SK-N-DZ (cell line): ENCODE measurements at regions not wholly inside any gene's neighbourhood (a gene's known extent, or its start where the extent isn't known, plus 50 kb on each side); places are given as distances from the start of the nearest gene placed in this dataset.

Experiments used
- DNase-seq: peaks from one replicate; pipeline ENCODE4 v3.0.0-alpha.2; 2015; ENCODE audit warnings: low spot score

DNA sequence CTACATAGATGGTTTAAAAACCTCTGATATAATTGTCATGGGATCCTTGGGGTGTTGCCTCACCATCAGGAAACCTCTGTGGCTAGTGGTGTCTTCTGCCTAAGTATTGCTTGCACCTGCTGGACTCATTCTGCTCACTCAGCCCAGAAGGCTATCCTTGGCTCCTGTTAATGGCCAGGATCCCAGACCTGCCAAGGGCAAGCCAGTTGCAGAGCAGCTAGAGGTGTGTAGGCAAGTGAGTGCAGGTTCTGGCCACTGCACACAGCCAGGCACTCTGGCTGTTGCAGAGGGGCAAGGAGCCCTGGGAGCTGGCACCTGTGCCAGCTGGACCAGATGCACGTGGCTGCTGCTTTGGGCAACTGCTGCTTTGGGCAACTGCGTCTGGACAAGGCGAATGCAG lies 1125.8 kb downstream of the SI start:
- no peak for DNase-seq

DNA sequence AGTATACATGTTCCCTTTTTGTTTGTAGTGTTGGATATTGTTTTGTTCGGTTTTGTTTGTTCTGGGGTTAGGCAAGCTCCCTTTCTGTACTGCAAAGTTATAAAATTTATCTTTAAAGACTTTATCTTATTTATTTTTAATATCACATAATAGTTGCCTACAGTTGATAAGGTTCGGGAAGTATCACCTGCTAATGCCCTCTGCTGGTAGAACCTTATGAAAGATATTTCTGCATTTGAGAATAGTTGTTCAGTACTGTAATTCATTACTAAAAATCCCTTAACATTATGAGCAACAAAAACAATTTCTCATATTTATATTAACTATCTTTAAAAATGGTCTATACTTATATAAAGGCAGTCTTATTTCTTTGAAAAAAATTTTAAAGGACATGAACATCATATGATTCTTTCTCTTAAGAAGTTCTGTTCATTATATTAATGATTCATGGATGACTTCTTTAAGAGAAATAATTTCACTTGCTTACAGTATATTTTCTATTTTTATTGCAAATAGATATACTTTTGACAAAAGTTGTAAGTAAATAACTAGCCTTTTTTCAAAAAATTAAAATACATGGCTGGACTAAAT lies 1126.8 kb downstream of the SI start:
- no peak for DNase-seq

DNA sequence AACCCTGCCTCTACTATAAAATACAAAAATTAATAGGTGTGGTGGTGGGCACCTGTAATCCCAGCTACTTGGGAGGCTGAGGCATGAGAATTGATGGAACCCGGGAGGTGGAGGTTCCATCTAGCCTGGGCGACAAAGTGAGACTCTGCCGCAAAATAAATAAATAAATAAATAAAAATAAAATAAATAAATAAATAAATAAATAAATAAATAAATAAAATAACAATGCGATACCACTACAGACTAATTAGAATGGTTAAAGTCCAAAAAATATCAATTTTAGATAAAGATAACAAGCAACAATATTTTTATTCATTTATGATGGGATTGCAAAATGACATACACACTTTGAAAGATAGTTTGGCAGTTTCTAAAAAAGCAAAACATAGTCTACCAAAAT lies 1131.5 kb downstream of the SI start:
- DNase-seq, result no peak

DNA sequence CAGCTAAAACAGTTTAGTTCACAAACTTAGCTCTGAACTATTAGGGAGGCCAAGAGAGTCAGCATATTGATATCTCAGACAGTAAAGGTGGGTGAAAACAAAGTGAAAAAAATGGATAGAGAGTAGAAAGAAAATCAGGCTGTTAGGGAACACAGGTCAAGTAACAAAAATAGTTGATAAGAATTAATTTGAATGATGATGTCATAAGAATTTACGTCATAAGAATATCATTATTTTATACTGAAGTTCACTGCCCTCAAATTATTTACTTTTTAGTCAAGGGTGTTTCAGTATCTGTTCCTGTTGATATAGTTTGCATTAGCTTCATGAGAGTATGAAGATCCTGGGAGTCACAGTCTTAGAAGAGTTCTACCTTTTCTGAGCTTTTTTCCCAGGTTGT lies 1134.6 kb downstream of the SI start:
- DNase-seq, result no peak

DNA sequence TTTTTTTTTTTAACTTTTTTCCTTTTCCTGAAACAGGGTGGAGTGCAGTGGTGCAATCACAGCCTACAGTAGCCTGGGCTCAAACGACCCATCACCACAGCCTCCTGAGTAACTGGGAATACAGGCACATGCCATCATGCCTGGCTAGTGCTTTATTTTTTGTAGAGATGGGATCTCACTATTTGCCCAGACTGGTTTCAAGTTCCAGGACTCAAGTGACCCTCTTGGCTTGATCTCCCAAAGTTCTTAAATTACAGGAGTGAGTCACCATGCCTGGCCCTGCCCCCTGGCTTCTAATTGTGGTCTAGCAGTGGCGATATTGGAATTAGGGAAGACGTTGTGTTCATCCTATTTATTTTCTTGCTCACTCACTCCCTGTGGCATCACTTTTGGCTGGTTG lies 1138.4 kb downstream of the SI start:
- DNase-seq, result no peak

DNA sequence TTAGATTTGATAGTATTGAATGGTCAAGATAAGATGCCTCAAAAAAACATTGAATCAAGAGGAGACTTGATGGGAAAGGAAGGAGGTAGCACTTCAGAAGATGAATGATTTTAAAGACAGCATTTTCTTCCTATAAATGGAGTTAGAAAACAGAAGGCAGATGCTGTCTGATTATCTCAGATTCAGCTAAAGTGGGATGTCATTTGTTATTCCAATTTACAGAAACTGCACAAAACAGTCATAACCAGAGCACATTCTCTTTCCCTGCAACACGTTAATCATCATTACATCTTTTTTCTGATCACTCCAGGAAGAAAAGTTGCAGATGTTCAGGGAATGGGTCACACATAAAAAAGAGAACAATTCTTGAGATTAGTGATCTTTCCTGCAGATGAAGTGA lies 1141.8 kb downstream of the SI start:
- DNase-seq, result peak; percentile 97

DNA sequence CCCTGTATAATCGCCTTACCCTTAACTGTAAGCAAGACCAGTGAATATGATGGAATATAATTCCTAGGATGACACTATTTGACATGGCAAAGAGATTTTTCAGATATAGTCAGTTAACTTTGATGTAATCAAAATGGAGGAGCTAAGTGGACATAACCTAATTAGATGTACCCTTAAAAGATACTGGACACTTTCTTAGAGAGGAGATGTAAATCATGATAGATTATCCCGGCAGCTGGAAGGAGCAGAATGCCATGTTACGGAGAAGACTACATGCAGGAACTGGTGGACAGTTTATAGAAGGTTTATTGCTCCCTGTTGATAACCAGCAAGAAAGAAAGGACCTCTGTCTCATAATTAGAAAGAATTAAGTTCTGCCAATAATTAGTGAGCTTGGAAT lies 1142.9 kb downstream of the SI start:
- peak; percentile 98 for DNase-seq

DNA sequence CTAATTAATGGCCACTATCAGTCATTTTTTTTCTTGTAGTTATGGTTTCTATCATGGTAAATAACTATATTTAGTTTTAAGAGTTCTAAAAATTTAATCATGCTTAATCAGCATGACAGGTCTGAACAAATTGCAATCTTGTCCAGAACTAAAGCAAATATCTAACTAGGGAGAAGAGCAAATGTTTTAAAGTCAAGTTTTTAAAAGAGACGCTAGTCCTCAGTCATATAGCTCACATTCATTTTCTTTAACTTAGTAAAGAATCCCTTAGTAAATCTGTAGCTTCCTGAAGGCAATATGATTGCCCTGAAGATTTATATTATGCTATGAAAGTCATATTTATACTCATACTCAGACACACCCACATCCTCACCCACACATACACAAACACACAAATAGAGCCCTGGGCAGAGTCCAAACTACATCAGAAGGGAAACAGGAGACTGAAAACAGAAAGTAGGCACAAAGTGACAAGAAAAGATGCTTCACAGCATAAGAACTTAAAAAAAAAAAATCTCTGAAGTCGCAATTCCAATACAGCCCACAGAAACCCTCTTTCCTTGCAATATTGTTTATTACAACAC lies 1149.1 kb downstream of the SI start:
- no peak for DNase-seq

DNA sequence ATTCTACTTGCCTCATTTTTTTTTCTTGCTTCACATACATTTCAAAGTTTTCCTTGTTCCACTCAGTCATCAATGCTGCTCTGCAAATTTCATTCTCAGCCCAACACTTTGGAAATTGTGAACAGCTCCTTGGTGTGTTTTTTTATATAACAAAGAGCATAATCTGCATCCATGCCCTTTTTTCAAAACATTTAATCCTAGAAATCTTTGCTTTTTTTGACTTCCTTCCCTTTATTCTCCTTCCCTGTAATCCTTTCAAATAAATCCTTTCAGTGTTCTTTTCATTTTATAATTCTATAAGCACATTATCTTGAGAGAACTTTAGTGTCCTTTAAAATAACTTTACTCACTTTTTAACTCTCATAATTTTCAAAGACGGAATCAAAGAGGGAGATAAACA lies 1150.8 kb downstream of the SI start:
- DNase-seq, result no peak

DNA sequence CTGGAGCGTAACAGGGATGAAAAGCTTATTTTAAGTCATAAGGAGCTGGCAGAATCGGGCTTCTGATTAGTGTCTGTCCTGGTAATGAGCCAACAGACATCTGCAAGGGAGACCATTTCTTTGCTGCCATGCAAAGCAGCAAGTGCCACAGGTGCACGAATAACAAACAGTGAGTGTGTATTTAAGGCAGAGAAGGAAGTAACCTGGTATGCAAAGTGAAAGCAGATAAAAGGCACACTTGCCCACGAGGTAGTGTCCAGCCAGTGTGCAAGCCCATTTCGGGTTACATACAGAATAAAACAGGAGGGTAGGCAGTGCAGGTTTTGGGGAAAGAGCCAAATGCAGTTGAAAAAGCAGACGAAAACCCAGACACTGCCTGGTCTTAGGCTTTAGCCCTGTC lies 1153.7 kb downstream of the SI start:
- DNase-seq, result no peak

DNA sequence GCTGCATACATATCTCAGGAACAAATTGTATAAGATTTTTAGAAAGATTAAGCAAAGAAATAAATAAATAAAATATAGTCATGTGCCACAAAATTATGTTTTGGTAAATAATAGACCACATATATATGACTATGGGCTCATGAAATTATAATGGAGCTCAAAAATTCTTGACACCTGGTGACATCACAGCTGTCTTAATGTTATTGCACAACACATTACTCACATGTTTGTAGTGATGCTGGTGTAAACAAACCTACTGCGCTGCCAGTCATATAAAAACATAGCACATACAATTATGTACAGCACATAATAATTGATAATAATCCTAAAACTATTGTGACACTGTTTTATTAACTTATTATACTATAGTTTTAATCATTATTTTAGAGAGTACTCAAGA lies 1159.1 kb downstream of the SI start:
- no peak for DNase-seq

DNA sequence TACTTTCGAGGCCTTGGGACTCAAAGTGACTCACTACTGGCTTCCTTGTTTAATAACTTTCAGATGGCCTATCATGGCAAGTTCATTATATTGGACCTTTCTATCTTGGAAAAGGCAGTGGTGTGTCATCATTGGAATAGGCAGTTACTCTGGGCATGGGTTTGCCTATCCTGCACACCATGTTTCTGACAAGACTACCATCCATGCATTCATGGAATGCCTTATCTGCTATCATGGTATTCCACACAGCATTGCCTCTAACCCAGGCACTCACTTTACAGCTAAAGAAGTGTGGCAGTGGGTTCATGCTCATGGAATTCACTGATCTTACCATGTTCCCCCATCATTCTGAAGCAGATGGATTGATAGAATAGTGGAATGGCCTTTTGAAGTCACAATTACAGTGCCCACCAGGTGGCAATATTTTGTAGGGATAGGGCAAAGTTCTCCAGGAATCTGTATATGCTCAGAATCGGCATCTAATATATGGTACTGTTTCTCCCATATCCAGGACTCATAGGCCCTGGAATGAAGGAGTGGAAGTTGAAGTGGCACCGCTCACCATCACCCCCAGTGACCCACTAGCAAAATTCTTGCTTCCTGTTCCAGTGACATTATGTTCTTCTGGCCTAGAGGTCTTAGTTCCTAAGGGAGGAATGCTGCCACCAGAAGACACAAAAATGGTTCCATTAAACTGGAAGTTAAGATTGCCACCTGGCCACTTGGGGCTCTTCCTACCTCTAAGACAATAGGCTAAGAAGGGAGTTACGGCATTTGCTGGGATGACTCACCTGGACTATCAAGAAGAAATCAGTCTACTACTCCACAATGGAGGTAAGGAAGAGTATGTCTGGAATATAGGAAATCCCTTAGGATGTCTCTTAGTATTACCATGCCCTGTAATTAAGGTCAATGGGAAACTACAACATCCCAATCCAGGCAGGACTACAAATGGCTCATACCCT lies 1161.4 kb downstream of the SI start:
- peak; percentile 27 for DNase-seq

DNA sequence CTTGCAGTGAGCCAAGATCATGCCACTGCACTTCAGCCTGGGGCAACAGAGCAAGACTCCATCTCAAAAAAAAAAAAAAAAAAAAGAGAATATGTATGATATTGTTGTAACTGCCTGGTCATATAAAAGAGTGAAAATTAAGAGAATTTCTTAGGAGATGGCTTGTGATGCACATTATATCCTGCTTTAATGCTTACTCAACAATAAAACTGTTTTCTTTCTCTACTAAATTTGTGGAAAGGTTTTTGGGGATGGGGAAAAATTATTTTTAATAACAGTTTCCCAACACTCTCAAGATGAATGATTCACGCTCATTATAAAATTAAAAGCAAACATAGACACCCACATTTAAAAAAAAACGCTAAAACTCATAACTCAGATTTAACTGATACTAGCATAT lies 1163.0 kb downstream of the SI start:
- no peak for DNase-seq

DNA sequence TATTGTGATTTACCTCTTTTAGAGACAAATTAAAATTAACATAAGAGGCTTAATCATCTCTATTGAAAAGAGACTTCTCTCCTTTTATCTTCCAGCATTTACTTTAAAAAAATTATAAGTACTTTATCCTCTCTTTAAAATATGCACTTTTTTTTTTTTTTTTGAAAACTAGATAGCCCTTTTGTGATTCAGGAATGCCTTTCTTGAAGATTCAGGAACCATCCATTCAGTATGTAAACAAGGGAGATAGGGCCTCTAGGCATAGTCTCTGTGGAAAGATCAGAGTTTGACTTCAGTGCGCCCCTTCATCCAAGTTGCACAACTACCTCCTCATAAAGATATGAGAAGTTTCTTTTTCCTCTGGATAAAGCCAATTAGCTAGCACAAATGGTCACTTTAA lies 1163.7 kb downstream of the SI start:
- DNase-seq, result no peak

DNA sequence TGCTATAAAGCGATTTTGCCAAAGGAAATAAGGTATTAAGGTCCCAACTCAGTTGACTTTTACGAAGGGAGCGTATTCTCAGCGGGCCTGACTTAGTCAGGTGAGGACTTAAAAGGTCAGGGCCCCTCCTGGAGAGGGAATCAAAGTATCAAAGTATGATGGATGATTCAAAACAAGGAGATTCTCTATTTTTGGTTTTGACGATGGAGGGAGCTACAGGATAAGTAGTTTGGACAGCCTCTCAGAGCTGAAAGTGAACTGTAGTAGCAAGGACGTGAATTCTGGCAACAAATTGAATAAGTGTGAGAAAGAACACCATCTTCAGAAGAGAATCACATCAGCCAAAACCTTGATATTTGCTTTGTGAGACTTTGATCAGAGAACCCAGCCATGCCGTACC lies 1186.5 kb downstream of the SI start:
- no peak for DNase-seq

DNA sequence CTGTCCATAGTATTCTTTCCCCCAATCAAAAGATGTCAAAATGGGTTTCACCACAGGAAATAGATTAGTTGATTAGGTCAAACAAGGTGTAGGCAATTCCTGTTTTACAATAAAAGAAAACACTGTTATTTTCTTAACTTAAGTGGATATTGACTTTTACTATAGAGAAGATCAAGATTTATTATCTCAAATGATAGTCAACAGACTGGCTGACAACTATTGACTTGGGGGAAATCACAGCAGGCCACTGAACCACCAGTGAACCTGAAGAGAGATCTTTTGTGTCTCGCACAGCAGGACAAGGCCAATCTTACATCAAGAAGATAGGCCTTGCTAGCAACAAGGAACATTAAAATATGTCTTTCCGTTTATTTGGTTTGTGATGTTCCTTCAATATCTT lies 1187.6 kb downstream of the SI start:
- DNase-seq, result no peak

DNA sequence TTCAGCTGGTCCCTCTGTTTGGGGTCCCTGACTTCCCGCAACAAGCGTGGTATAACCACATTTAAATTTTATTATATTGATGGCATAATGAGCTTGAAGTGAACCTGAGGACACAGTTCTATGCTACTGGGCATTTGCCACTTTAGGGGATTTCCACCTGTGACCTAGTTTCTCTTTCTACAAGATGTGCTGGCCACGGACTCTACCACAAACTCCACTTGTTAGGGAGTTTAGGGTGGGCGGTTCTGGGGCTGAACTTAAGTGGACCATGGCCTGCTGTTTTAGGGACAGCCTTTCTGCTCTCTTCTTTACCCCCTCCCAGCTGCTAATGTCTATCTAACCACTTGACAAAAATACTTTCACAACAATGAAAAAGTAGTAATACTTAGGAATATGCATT lies 1199.1 kb downstream of the SI start:
- DNase-seq, result no peak

DNA sequence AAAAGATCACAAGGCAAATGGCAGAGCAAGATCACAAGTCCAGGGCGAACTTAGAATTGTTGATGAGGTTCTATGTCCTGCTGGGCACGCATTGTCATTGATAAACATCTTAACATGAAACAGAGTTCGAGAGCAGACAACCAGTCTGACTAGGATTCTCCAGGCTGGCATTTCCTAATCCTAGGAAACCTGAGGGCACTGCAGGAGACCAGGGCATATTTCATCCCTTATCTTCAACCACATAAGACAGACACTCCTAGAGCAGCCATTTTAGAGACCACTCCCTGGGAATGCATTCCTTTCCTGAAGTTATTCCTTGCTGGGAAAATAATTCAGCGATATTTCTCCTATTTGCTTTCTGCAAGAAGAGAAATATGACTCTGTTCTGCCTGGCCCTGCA lies 1199.9 kb downstream of the SI start:
- DNase-seq, result peak; percentile 51

DNA sequence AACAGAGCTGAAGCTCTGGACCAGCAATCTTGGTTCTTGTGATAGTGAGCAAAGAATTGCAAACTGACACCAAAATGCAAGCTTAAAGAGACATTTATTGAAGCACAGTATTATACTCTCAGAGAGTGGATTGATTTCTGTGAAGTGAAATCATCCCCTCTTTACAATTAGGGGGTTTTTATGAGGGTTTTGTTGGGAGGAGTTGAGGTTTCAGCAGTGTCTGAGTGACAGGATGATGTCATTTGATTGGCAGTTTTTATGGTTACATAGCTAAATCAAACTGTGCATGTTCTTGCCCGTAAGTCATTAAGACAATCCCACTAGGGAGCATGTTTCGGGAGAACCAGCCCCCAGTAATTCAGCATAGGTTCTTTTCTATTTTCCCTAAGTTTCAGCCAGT lies 1200.5 kb downstream of the SI start:
- DNase-seq, result no peak

DNA sequence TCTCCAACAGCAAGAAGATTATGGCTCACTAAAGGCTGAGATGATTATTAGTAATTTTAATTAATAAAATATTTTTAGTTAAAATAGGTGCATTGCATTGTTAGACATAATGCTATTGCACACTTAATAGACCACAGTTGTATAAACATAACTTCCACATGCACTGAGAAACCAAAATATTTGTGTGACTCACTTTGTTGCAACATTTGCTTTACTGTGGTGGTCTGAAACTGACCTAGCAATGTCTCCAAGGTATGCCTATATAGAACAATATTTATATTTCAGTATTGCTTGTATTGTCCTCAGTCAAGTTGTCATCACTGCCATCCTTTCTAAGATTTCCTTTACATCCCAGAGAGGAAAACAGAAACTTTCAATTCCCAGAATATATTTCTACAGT lies 1215.2 kb downstream of the SI start:
- no peak for DNase-seq

DNA sequence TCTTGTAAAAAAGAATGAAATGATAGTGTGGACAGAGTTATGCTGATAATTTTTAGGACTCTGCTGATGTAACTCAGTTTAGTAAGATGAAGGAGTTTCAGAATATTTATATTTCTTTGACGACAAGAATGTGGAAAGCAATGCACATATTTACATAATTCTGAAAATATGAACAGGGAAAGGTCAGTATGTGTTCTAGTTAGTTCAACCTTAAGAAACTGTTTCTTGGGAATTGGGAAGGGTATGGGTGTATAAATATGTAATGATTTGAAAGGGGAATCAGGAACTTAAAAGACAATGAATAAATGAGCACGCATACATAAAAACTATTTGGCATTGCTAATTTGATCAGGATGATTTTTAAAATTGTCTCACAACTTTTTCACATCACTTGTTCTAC lies 1226.1 kb downstream of the SI start:
- no peak for DNase-seq

DNA sequence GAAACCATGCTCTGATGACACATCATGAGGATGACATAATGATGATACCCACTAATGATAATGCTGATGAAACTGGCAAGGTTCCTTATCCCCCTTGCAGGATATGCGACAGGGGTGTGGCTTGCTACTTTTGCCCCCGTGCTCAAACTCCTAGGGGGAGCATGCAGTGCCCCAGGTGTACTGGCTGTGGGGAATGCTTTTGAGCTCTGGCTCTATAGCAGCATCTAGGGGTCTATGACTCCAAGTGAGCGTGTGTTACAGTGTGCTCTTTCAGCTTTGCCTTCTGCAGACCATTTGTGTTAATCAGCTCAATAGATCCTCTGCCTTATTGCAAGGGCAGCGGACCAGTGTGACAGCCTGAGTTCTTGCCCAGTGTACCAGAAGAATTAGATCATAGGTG lies 1239.5 kb downstream of the SI start:
- DNase-seq, result peak; percentile 32

DNA sequence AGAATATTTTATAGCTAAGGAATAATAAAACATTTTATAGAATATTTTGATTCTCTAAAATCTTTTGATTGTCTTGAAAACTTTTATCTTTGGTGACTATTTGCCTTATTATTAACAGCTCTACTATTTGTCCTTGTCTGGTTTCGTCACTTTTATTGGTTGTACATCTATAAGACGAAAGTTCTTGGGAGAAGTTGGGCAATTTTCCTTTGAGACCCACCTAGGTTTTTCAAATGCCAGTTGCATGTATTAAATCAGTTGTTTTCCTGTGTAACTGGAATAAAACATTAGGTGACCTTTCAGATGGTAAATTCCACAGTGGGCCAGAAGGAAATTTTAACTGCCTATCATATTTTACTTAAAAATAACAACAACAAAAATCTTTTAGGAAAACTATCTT lies 1245.7 kb downstream of the SI start:
- DNase-seq, result no peak
